GM23338 (cell line): ENCODE measurements at regions not wholly inside any gene's neighbourhood (a gene's known extent, or its start where the extent isn't known, plus 50 kb on each side); places are given as distances from the start of the nearest gene placed in this dataset.

ENCODE experiments used
- ATAC-seq: fragments of 200-7000 bp; cut with Tn5 transposase; 3 replicates; pipeline ENCODE4 v1.9.1; 2020
- DNase-seq: peaks from one replicate; pipeline ENCODE4 v3.0.0-alpha.2; 2015; ENCODE audit warnings: low spot score
- H2AFZ ChIP-seq: fragments of 200-600 bp; sonication (generic); 2 replicates; pipeline ENCODE4 v1.8.0; 2016; ENCODE audit warnings: antibody characterized with exemption, mild to moderate bottlenecking, moderate library complexity
- H3F3A ChIP-seq: fragments of 200-600 bp; sonication (generic); replicated peaks from 2 replicates; pipeline ENCODE4 v1.8.0; 2017; ENCODE audit warnings: antibody characterized with exemption, mixed run types, low read depth
- H3K27ac ChIP-seq: fragments of 200-600 bp; sonication (generic); 2 replicates; pipeline ENCODE4 v1.6.1; 2016; ENCODE audit warnings: low read depth
- H3K27me3 ChIP-seq: fragments of 200-600 bp; sonication (generic); 2 replicates; pipeline ENCODE4 v1.8.0; 2016; ENCODE audit warnings: mild to moderate bottlenecking, mixed run types, moderate library complexity; ENCODE audit not compliant: insufficient read depth
- H3K36me3 ChIP-seq: fragments of 200-600 bp; sonication (generic); 2 replicates; pipeline ENCODE4 v1.8.0; 2016; ENCODE audit warnings: mild to moderate bottlenecking; ENCODE audit not compliant: insufficient read depth
- H3K4me1 ChIP-seq: fragments of 200-600 bp; sonication (generic); 2 replicates; pipeline ENCODE4 v1.8.0; 2016; ENCODE audit warnings: mild to moderate bottlenecking, moderate library complexity; ENCODE audit not compliant: insufficient read depth
- H3K4me2 ChIP-seq: fragments of 200-600 bp; sonication (generic); 2 replicates; pipeline ENCODE4 v1.7.1; 2017; ENCODE audit warnings: mixed run types
- H3K4me3 ChIP-seq: fragments of 200-600 bp; sonication (generic); 2 replicates; pipeline ENCODE4 v1.6.1; 2016; ENCODE audit warnings: mixed run types
- H3K79me2 ChIP-seq: fragments of 200-600 bp; sonication (generic); replicated peaks from 2 replicates; pipeline ENCODE4 v1.8.0; 2017; ENCODE audit warnings: mild to moderate bottlenecking; ENCODE audit not compliant: insufficient read depth
- H3K9me2 ChIP-seq: fragments of 200-600 bp; sonication (generic); 2 replicates; pipeline ENCODE4 v1.8.0; 2017; ENCODE audit not compliant: insufficient read depth
- H4K20me1 ChIP-seq: fragments of 200-600 bp; sonication (generic); replicated peaks from 2 replicates; pipeline ENCODE4 v1.8.0; 2017; ENCODE audit warnings: mild to moderate bottlenecking; ENCODE audit not compliant: insufficient read depth
- H3K27ac Mint-ChIP-seq: 2 replicates; pipeline ENCODE4 v1.8.0; 2020; ENCODE audit warnings: inconsistent platforms, mild to moderate bottlenecking, moderate library complexity, mixed read lengths
- H3K27me3 Mint-ChIP-seq: 3 replicates; pipeline ENCODE4 v1.8.0; 2022; ENCODE audit warnings: low read depth, mild to moderate bottlenecking, moderate library complexity, mixed read lengths, inconsistent platforms; ENCODE audit not compliant: insufficient read depth, poor library complexity
- H3K36me3 Mint-ChIP-seq: 3 replicates; pipeline ENCODE4 v1.8.0; 2021; ENCODE audit warnings: low read depth, mild to moderate bottlenecking, inconsistent platforms, moderate library complexity, mixed read lengths
- H3K4me1 Mint-ChIP-seq: 3 replicates; pipeline ENCODE4 v1.8.0; 2020; ENCODE audit warnings: mild to moderate bottlenecking, inconsistent platforms, mixed read lengths
- H3K4me3 Mint-ChIP-seq: 3 replicates; pipeline ENCODE4 v1.8.0; 2021; ENCODE audit warnings: moderate library complexity, mild to moderate bottlenecking, inconsistent platforms, mixed read lengths
- H3K9me3 Mint-ChIP-seq: 3 replicates; pipeline ENCODE4 v1.8.0; 2020; ENCODE audit warnings: moderate library complexity, mild to moderate bottlenecking, inconsistent platforms, mixed read lengths
- CTCF ChIP-seq, 2 experiments: fragments of 200-600 bp in 1 of 2; sonication (generic) in 1 of 2; conservative IDR thresholded peaks; 2 replicates each; pipeline versions ENCODE4 v1.5.1 to v1.6.1; 2016 to 2017; ENCODE audit warnings: antibody characterized with exemption in 2 of 2, low read depth in 2 of 2, mild to moderate bottlenecking in 2 of 2, moderate library complexity in 1 of 2
- EZH2 ChIP-seq: fragments of 200-600 bp; sonication (generic); IDR thresholded peaks from one replicate; pipeline ENCODE4 v1.8.0; 2017; ENCODE audit warnings: antibody characterized with exemption, mild to moderate bottlenecking, low read depth; ENCODE audit not compliant: unreplicated experiment
- NANOG ChIP-seq: IDR thresholded peaks from 2 replicates; pipeline ENCODE4 v1.6.1; 2016; ENCODE audit warnings: antibody characterized with exemption, borderline replicate concordance
- POLR2AphosphoS5 ChIP-seq: IDR thresholded peaks from 2 replicates; pipeline ENCODE4 v1.6.1; 2016; ENCODE audit warnings: antibody characterized with exemption, low read depth
- STAT1 ChIP-seq: IDR thresholded peaks from one replicate; pipeline ENCODE4 v1.6.1; 2016; ENCODE audit warnings: antibody characterized with exemption; ENCODE audit not compliant: unreplicated experiment
- ZNF331 ChIP-seq: fragments of 250-450 bp; sonication (Bioruptor Pico); IDR thresholded peaks from 2 replicates; pipeline ENCODE4 v1.5.0; 2020; ENCODE audit warnings: low read depth, mild to moderate bottlenecking, moderate library complexity
- ZNF462 ChIP-seq: fragments of 250-450 bp; sonication (Bioruptor Pico); IDR thresholded peaks from 2 replicates; pipeline ENCODE4 v1.5.0; 2020; ENCODE audit warnings: mild to moderate bottlenecking, moderate library complexity

GRCh38 chrX:67114635-67115034, 429.2 kb upstream of the AR start (continued):
- TF ChIP-seq ZNF462 (CRISPR knock-in tag), result no peak
- TF ChIP-seq CTCF (conservative IDR thresholded peaks at IDR 0.05; ENCODE audit: low read depth in 2 of 2), result no peak
- TF ChIP-seq EZH2, result no peak
- TF ChIP-seq STAT1, result no peak
- TF ChIP-seq POLR2AphosphoS5, result no peak
- no peak for TF ChIP-seq ZNF331 (CRISPR knock-in tag)

GRCh38 chrX:67105758-67106116, 438.1 kb upstream of the AR start:
- ATAC-seq (no peak), DNase-seq (no peak)
- Mint-ChIP-seq H3K4me3 (no peak overlapping the region), H3K36me3 (no peaks in the 10 kb centered on the region), H3K27ac (no peak overlapping the region), H3K9me3 (no peaks in the 10 kb centered on the region), H3K27me3 (no peaks in the 10 kb centered on the region), H3K4me1 (no peaks in the 10 kb centered on the region)
- Histone ChIP-seq H3K27me3 (no peaks in the 10 kb centered on the region), H3K79me2 (no peaks in the 10 kb centered on the region), H3K4me1 (no peaks in the 10 kb centered on the region), H3K4me2 (no peak overlapping the region), H3K27ac (no peak overlapping the region), H3F3A (no peaks in the 10 kb centered on the region), H4K20me1 (no peaks in the 10 kb centered on the region), H3K36me3 (no peaks in the 10 kb centered on the region), H3K4me3 (no peak overlapping the region), H3K9me2 (no peaks in the 10 kb centered on the region), H2AFZ (no peak overlapping the region)
- no peak for TF ChIP-seq NANOG
